ENCODE measurements at regions not wholly inside any gene's neighbourhood (a gene's known extent, or its start where the extent isn't known, plus 50 kb on each side); places are given as distances from the start of the nearest gene placed in this dataset.
"Not testable (repeated sequence)": the region's sequence is repeated elsewhere in the genome, so short reads cannot be mapped to it uniquely, and the experiment has no call there.

- no peak for DNase-seq
Measured at GRCh38 chr13:44129418-44129817, 244.2 kb upstream of the SERP2 start.

GRCh38 chr13:44131069-44131614 lies 242.5 kb upstream of the SERP2 start:
- no peak for DNase-seq

- DNase-seq, result no peak
Measured at GRCh38 chr13:44132710-44133109, 240.9 kb upstream of the SERP2 start.

- DNase-seq, result no peak
Measured at GRCh38 chr13:44133626-44134025, 240.0 kb upstream of the SERP2 start.

GRCh38 chr13:44135566-44135965 lies 238.1 kb upstream of the SERP2 start:
- no peak for DNase-seq

- DNase-seq, result no peak
Measured at GRCh38 chr13:44136696-44137268, 236.8 kb upstream of the SERP2 start.

GRCh38 chr13:44137466-44137865 lies 236.2 kb upstream of the SERP2 start:
- no peak for DNase-seq

- DNase-seq, result no peak
Measured at GRCh38 chr13:44140146-44140545, 233.5 kb upstream of the SERP2 start.

- DNase-seq, result no peak
Measured at GRCh38 chr13:44140888-44141724, 232.5 kb upstream of the SERP2 start.

- peak; percentile 97 for DNase-seq
Measured at GRCh38 chr13:44141725-44142539, 231.7 kb upstream of the SERP2 start.

- no peak for DNase-seq
Measured at GRCh38 chr13:44142540-44142867, 231.1 kb upstream of the SERP2 start.

- DNase-seq, result no peak
Measured at GRCh38 chr13:44142941-44143665, 230.5 kb upstream of the SERP2 start.

GRCh38 chr13:44146138-44146537 lies 227.5 kb upstream of the SERP2 start:
- no peak for DNase-seq

GRCh38 chr13:44147233-44147632 lies 226.4 kb upstream of the SERP2 start:
- no peak for DNase-seq

GRCh38 chr13:44147648-44148047 lies 226.0 kb upstream of the SERP2 start:
- no peak for DNase-seq

- DNase-seq, result peak; percentile 72
Measured at GRCh38 chr13:44148159-44148914, 225.3 kb upstream of the SERP2 start.

GRCh38 chr13:44149231-44149630 lies 224.4 kb upstream of the SERP2 start:
- not testable (repeated sequence) for DNase-seq

GRCh38 chr13:44149821-44150220 lies 223.8 kb upstream of the SERP2 start:
- DNase-seq, result no peak

GRCh38 chr13:44151474-44151873 lies 222.2 kb upstream of the SERP2 start:
- no peak for DNase-seq

- DNase-seq, result no peak
Measured at GRCh38 chr13:44153496-44153895, 220.1 kb upstream of the SERP2 start.
